Endothelial cell of umbilical vein (primary cell): ENCODE measurements at regions not wholly inside any gene's neighbourhood (a gene's known extent, or its start where the extent isn't known, plus 50 kb on each side); places are given as distances from the start of the nearest gene placed in this dataset.

ENCODE experiments used
- BruUV-seq: library from RNA; stranded (reverse); fragments of 400-500 nt; replicated peaks from 2 replicates; lab custom pipeline; 2021; lab: Mats Ljungman, UMichigan
- CTCF ChIA-PET: fragments of 300-600, 350-600 bp; sonication (Branson Sonifier 250); formaldehyde crosslinking; loops from one replicate; lab custom pipeline; 2021; ENCODE audit warnings: antibody characterized with exemption, inconsistent platforms; lab: Charles Lee
- POLR2A ChIA-PET: fragments of 300-600, 350-600 bp; sonication (Branson Sonifier 250); formaldehyde crosslinking; loops from one replicate; lab custom pipeline; 2021; ENCODE audit warnings: antibody characterized with exemption, inconsistent platforms; lab: Charles Lee
- DNase-seq: peaks from one replicate; pipeline ENCODE4 v3.0.0-alpha.2; 2011; ENCODE audit warnings: low read depth, low spot score
- FAIRE-seq: peaks from 2 replicates; lab custom pipeline; 2011; peaks lifted over from hg19 to GRCh38; lab: Jason Lieb, UNC
- H2AFZ ChIP-seq: 2 replicates; pipeline ENCODE4 v1.6.0; 2012; ENCODE audit warnings: low read depth, low read length, control low read depth, inconsistent platforms
- H3K27ac ChIP-seq: 2 replicates; pipeline ENCODE4 v1.5.1; 2011; ENCODE audit warnings: low read depth, mild to moderate bottlenecking, control low read depth, low read length, moderate library complexity; ENCODE audit not compliant: insufficient read depth
- H3K27me3 ChIP-seq, 2 experiments: 2 replicates each; pipeline versions ENCODE4 v1.6.0 to v1.6.1; 2011; ENCODE audit warnings: low read length in 2 of 2, mixed read lengths in 1 of 2; ENCODE audit not compliant: control insufficient read depth in 2 of 2, insufficient read depth in 2 of 2
- H3K36me3 ChIP-seq, 2 experiments: 2 replicates in 1 of 2; 3 replicates in 1 of 2; pipeline ENCODE4 v1.5.1; 2011; ENCODE audit warnings: low read length in 2 of 2, mild to moderate bottlenecking in 1 of 2, moderate library complexity in 1 of 2; ENCODE audit not compliant: control insufficient read depth in 2 of 2, insufficient read depth in 2 of 2; ENCODE audit errors: extremely low read depth in 1 of 2
- H3K4me1 ChIP-seq: 3 replicates; pipeline ENCODE4 v1.5.1; 2011; ENCODE audit warnings: mild to moderate bottlenecking, low read length; ENCODE audit not compliant: control insufficient read depth, insufficient read depth; ENCODE audit errors: extremely low read depth
- H3K4me2 ChIP-seq: 2 replicates; pipeline ENCODE4 v1.6.1; 2011; ENCODE audit warnings: low read length, control low read depth, mixed read lengths; ENCODE audit not compliant: insufficient read depth
- H3K4me3 ChIP-seq, 3 experiments: fragments of 200-600 bp in 1 of 3; sonication (generic), shearing (Covaris generic) in 1 of 3; replicated peaks in 1 of 3; 2 replicates each; pipeline ENCODE4 v1.5.1; 2011 to 2016; ENCODE audit warnings: control low read depth in 3 of 3, low read length in 3 of 3, mild to moderate bottlenecking in 2 of 3, inconsistent platforms in 1 of 3, low read depth in 1 of 3, moderate library complexity in 1 of 3; ENCODE audit not compliant: insufficient read depth in 1 of 3
- H3K79me2 ChIP-seq: 2 replicates; pipeline ENCODE4 v1.6.0; 2012; ENCODE audit warnings: low read length, inconsistent platforms; ENCODE audit not compliant: control insufficient read depth, insufficient read depth
- H3K9ac ChIP-seq: replicated peaks from 2 replicates; pipeline ENCODE3; 2011; ENCODE audit warnings: low read length, control low read depth; ENCODE audit not compliant: insufficient read depth; ENCODE audit errors: extremely low read depth
- H3K9me1 ChIP-seq: replicated peaks from 3 replicates; pipeline ENCODE4 v1.6.0; 2011; ENCODE audit warnings: mild to moderate bottlenecking, low read length; ENCODE audit not compliant: control insufficient read depth, insufficient read depth; ENCODE audit errors: extremely low read depth
- H3K9me3 ChIP-seq: replicated peaks from 2 replicates; pipeline ENCODE4 v1.5.1; 2012; ENCODE audit warnings: low read length, inconsistent platforms; ENCODE audit not compliant: control insufficient read depth, insufficient read depth
- H4K20me1 ChIP-seq: replicated peaks from 2 replicates; pipeline ENCODE3; 2011; ENCODE audit warnings: mild to moderate bottlenecking, low read length; ENCODE audit not compliant: control insufficient read depth, insufficient read depth; ENCODE audit errors: extremely low read depth
- CTCF ChIP-seq, 2 donors: IDR thresholded peaks; 1 replicate in 1 of 2; 2 replicates in 1 of 2; pipeline ENCODE4 v1.5.1; 2011; ENCODE audit warnings: low read length in 2 of 2, mild to moderate bottlenecking in 2 of 2, moderate library complexity in 2 of 2, control low read depth in 1 of 2, inconsistent platforms in 1 of 2, low read depth in 1 of 2; ENCODE audit not compliant: insufficient read depth in 1 of 2; ENCODE audit errors: extremely low read depth in 1 of 2
- EZH2 ChIP-seq: IDR thresholded peaks from 2 replicates; pipeline ENCODE4 v1.6.1; 2012; ENCODE audit warnings: borderline replicate concordance, low read depth, mild to moderate bottlenecking, moderate library complexity, low read length, inconsistent platforms; ENCODE audit not compliant: severe bottlenecking
- dilution Hi-C: fragments of 300-500 bp; cut with MboI; formaldehyde crosslinking; loops from one replicate; pipeline ENCODE4 v1.15.0; 2019; ENCODE audit warnings: low sequenced_read_pairs; ENCODE audit not compliant: extremely low pct_ligation_motif_present
- intact Hi-C: fragments of 100-400 bp; cut with micrococcal nuclease; formaldehyde crosslinking; loops from one replicate; pipeline ENCODE4 v1.10.0; 2022

- Histone ChIP-seq H3K4me1 (no peaks in the 10 kb centered on the region), H3K27ac (no peak overlapping the region), H3K79me2 (no peaks in the 10 kb centered on the region), H3K9ac (no peak overlapping the region), H3K4me3 (no peak overlapping the region), H3K36me3 (no peaks in the 10 kb centered on the region), H3K9me1 (no peaks in the 10 kb centered on the region), H3K4me2 (no peak overlapping the region), H4K20me1 (no peaks in the 10 kb centered on the region), H3K9me3 (no peaks in the 10 kb centered on the region), H2AFZ (no peak overlapping the region), H3K27me3 (no peaks in the 10 kb centered on the region)
- intact Hi-C loops = no loop called here
- no peak for TF ChIP-seq CTCF (IDR thresholded peaks at IDR 0.05; ENCODE audit: extremely low read depth in 1 of 2, insufficient read depth in 1 of 2, low read depth in 1 of 2, low read length in 2 of 2)
- no TSS peak for BruUV-seq
- no peak for DNase-seq
- ChIA-PET POLR2A (no interaction called here), CTCF (no interaction called here)
- no peak for FAIRE-seq
- dilution Hi-C loops = no loop called here
Observed at GRCh38 chr6:90872981-90873380, 286.1 kb upstream of the MAP3K7 start.

- no TSS peak for BruUV-seq
- H3K79me2 ChIP-seq = no peaks in the 10 kb centered on the region
- H3K4me1 ChIP-seq = no peaks in the 10 kb centered on the region
- no peaks in the 10 kb centered on the region for H4K20me1 ChIP-seq
- POLR2A ChIA-PET = no interaction called here
- CTCF ChIA-PET = no interaction called here
- dilution Hi-C loops (no loop called here), intact Hi-C loops (no loop called here)
- FAIRE-seq = no peak
- no peak overlapping the region for H3K27ac ChIP-seq
- no peaks in the 10 kb centered on the region for H3K9me3 ChIP-seq
- TF ChIP-seq EZH2 = no peak
- DNase-seq = no peak
- no peak overlapping the region for H3K9ac ChIP-seq
- no peak overlapping the region for H3K4me3 ChIP-seq
- H3K27me3 ChIP-seq = no peaks in the 10 kb centered on the region
- no peak overlapping the region for H3K4me2 ChIP-seq
- H3K9me1 ChIP-seq = no peaks in the 10 kb centered on the region
- H2AFZ ChIP-seq = no peak overlapping the region
- no peaks in the 10 kb centered on the region for H3K36me3 ChIP-seq
Observed at GRCh38 chr6:90870561-90870960, 283.7 kb upstream of the MAP3K7 start.
